Testis (tissue), 2 donors: ENCODE measurements at regions not wholly inside any gene's neighbourhood (a gene's known extent, or its start where the extent isn't known, plus 50 kb on each side); places are given as distances from the start of the nearest gene placed in this dataset.

ENCODE experiments used
- CTCF ChIP-seq, 3 experiments: fragments of 450-650 bp in 2 of 3; fragments of 200-600 bp in 1 of 3; sonication (generic) in 1 of 3; IDR thresholded peaks; one replicate each; pipeline ENCODE4 v1.5.1; 2016 to 2019; ENCODE audit warnings: antibody characterized with exemption in 3 of 3, mild to moderate bottlenecking in 2 of 3, moderate library complexity in 1 of 3
- POLR2A ChIP-seq: fragments of 450-650 bp; IDR thresholded peaks from one replicate; pipeline ENCODE4 v1.6.1; 2017; ENCODE audit warnings: antibody characterized with exemption, mild to moderate bottlenecking, moderate library complexity

- TF ChIP-seq CTCF (IDR thresholded peaks at IDR 0.05) (no peak), POLR2A (no peak)
These were observed 1494.6 kb downstream of the TBC1D22A start for GRCh38 chr22:48256776-48257684.
